22Rv1 (cell line): ENCODE measurements at regions not wholly inside any gene's neighbourhood (a gene's known extent, or its start where the extent isn't known, plus 50 kb on each side); places are given as distances from the start of the nearest gene placed in this dataset.
A peak's percentile ranks its signal among the peaks of the same experiment; 100 is the strongest.

Experiments used
- H3K27ac ChIP-seq: fragments of 450-650 bp; 2 replicates; pipeline ENCODE4 v1.5.1; 2017
- ZFX ChIP-seq: fragments of 450-650 bp; IDR thresholded peaks from 2 replicates; pipeline ENCODE4 v1.6.1; 2017; ENCODE audit warnings: antibody characterized with exemption, borderline replicate concordance
- TF ChIP-seq, protein P1 (sequence below): fragments of 450-650 bp; IDR thresholded peaks from 2 replicates; pipeline ENCODE4 v1.5.1; 2017; ENCODE audit warnings: mild to moderate bottlenecking

DNA sequence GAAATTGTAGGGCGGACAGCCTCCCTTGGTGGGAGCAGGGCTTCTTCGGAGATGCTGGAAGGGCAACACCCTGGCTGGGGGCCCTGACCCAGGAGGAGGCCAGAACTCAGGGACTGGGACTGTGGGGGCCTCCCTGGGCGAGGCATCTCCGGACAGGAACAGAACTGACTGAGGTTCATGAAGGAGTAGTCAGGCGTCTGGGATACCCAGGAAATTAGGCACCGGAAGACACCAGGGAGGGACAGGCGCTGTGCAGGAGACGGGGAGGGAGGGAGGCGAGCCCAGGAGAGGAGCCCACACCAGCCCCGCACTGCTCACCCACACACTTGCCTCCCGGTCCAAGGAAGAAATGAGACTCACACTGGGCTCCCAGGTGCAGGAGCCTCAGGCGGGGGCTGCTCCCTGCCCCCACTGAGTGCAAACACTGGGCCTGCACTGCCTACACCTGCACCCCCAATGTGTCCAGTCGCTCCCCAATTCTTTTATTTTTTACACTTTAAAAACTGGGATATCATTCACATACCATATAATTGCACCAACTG lies 262.6 kb upstream of the SFSWAP start:
- H3K27ac ChIP-seq = no peak overlapping the region
- TF ChIP-seq ZFX = no peak
- TF ChIP-seq, protein P1, sequence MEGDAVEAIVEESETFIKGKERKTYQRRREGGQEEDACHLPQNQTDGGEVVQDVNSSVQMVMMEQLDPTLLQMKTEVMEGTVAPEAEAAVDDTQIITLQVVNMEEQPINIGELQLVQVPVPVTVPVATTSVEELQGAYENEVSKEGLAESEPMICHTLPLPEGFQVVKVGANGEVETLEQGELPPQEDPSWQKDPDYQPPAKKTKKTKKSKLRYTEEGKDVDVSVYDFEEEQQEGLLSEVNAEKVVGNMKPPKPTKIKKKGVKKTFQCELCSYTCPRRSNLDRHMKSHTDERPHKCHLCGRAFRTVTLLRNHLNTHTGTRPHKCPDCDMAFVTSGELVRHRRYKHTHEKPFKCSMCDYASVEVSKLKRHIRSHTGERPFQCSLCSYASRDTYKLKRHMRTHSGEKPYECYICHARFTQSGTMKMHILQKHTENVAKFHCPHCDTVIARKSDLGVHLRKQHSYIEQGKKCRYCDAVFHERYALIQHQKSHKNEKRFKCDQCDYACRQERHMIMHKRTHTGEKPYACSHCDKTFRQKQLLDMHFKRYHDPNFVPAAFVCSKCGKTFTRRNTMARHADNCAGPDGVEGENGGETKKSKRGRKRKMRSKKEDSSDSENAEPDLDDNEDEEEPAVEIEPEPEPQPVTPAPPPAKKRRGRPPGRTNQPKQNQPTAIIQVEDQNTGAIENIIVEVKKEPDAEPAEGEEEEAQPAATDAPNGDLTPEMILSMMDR = no peak

DNA sequence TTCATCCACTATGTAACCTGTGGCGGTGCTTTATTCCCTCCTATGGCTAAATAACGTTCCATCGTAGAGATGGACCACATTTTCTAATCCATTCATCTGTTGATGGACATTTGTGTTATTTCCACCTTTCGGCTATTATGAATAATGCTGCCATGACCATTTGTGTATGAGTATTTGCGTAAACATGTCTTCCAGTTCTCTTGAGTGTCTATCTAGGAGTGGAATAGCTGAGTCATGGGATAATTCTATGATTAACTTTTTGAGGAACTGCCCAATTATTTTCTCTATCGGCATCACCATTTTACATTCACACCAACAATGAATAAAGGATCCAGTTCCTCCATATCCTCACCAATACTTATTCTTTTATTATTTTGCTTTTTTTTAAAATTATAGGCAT lies 261.9 kb upstream of the SFSWAP start:
- H3K27ac ChIP-seq = no peak overlapping the region
- TF ChIP-seq, protein P1 = no peak
- TF ChIP-seq ZFX = no peak

DNA sequence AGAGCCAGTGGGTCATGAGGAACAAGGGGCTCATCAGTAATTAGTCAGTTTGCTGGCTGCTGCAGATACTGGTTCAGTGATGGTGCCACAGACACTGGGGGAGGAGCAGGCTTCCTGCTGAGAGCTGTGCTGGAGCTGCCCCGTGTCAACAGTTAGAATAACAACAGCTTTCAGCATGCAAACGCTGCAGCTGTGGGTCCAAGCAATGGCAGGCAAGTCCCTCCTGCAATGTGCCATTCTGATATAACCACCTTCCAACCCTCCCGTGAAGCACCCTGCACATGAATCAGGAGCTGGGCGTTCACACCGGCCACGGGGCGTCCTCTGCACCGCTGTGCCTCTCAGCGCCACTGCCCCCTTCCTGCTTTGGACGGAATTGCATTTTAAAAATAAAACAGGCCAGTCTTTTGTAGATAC lies 258.4 kb upstream of the SFSWAP start:
- no peak overlapping the region for H3K27ac ChIP-seq
- no peak for TF ChIP-seq ZFX
- TF ChIP-seq, protein P1 = peak; percentile 68

DNA sequence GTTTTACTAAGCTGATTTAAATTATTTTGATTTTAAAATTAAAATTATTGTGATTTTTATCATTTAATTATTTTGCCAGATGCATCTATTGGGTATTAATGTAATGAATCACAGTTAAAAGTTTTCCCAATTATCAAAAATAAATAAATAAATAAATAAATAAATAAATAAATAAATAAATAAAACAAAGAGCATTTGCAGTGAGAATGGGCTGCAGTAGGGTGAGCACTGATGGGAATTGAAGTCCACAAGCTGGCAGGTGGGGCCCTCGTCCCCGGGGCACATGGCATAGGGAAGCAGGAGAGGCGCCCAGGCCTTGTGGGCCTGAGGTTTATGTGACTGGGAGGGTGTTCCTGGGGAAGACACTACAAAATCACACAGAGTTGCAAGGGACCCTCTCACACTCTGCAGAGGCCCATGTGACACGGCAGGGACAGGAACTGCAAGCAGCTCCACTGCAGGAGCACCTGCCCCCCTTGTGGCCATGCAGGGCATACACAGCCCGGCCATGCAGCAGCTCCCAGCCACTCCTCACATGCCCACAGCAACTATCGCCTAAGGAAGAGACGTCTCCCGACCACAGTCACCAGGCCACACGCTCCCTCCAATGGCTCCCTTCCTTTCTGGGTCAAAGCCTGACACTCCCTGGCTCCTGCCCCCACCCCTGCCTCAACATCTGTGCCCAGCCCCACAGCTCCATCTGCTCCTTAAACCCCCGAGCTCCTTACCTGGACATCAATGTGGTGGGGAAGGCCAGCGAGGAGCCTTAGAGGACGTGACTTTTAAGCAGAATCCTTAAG lies 256.3 kb upstream of the SFSWAP start:
- TF ChIP-seq, protein P1 = peak; percentile 53
- TF ChIP-seq ZFX = no peak

DNA sequence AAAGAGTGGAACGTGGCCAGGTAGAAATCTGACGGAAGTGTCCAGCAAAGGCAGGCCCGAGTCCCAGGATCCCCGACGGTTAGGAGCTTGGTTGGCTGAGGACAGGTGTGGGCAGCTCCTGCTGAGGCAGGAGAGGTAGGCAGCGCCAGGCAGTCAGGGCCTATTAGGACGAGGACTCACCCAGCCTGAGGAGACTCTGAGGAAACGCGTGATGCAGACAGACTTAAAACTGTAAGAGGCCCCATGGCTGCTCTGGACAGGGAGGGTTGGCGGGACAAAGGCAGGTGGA lies 255.7 kb upstream of the SFSWAP start:
- no peak for TF ChIP-seq ZFX
- TF ChIP-seq, protein P1 = no peak
- no peak overlapping the region for H3K27ac ChIP-seq

More for the DNA sequence above, 256.3 kb upstream of the SFSWAP start:
- no peak overlapping the region for H3K27ac ChIP-seq

DNA sequence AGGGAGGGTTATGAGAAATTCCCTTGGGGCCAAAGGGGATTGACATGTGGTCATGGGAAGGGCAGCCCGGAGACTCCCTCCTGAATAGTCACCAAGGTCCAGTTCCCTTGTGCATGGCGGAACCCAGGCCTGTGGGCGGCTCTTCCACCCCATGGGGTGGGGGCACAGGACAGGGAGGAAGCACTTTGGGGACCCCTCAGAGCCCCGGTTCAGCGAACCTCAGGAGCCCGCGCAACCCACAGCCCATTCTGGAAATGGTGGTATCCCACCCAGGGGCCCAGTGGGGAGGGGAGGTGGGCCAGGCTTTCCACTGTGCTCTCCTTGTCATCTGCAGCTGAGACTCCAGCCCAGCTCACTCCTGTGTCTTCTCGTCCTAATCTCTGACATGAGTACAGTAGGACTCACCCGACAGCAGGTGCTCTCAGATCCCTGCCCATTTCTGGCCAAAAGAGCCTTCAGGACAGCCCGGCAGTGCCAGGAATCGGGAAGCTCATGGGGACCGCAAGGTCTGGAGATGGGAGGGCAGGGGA lies 255.2 kb upstream of the SFSWAP start:
- TF ChIP-seq, protein P1 = no peak
- TF ChIP-seq ZFX = no peak
- H3K27ac ChIP-seq = no peak overlapping the region
